VCaP (cell line): ENCODE measurements at regions not wholly inside any gene's neighbourhood (a gene's known extent, or its start where the extent isn't known, plus 50 kb on each side); places are given as distances from the start of the nearest gene placed in this dataset.

ENCODE experiments used
- H3K27ac ChIP-seq: fragments of 450-650 bp; 2 replicates; pipeline ENCODE4 v1.5.1; 2017
- TF ChIP-seq, protein P1 (sequence below): fragments of 450-650 bp; conservative IDR thresholded peaks from 2 replicates; pipeline ENCODE4 v1.5.1; 2017; ENCODE audit warnings: mild to moderate bottlenecking, moderate library complexity

DNA sequence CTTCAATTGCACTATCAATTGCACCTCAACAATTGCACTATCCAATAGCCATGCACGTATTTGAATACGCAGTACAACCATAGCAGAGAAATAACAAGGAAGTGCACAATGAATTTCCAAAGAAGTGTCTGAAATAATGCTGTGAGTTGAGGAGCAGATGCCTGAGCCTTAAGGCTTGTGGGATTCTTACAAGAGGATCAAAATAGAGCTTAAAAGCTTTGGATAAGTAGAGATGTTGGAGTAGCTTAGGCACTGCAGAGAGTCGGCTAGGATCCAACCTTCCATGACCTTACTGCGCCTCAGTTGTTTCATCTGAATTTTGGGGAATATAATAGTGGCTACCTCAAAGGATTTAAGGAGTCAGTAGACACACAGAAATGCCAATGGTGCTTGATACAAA lies 196.1 kb upstream of the FLRT2 start:
- no peak overlapping the region for H3K27ac ChIP-seq
- TF ChIP-seq, protein P1, sequence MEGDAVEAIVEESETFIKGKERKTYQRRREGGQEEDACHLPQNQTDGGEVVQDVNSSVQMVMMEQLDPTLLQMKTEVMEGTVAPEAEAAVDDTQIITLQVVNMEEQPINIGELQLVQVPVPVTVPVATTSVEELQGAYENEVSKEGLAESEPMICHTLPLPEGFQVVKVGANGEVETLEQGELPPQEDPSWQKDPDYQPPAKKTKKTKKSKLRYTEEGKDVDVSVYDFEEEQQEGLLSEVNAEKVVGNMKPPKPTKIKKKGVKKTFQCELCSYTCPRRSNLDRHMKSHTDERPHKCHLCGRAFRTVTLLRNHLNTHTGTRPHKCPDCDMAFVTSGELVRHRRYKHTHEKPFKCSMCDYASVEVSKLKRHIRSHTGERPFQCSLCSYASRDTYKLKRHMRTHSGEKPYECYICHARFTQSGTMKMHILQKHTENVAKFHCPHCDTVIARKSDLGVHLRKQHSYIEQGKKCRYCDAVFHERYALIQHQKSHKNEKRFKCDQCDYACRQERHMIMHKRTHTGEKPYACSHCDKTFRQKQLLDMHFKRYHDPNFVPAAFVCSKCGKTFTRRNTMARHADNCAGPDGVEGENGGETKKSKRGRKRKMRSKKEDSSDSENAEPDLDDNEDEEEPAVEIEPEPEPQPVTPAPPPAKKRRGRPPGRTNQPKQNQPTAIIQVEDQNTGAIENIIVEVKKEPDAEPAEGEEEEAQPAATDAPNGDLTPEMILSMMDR: no peak

- H3K27ac ChIP-seq: no peak overlapping the region
- TF ChIP-seq, protein P1: no peak
Observed at GRCh38 chr14:85334316-85334715, 195.6 kb upstream of the FLRT2 start.

DNA sequence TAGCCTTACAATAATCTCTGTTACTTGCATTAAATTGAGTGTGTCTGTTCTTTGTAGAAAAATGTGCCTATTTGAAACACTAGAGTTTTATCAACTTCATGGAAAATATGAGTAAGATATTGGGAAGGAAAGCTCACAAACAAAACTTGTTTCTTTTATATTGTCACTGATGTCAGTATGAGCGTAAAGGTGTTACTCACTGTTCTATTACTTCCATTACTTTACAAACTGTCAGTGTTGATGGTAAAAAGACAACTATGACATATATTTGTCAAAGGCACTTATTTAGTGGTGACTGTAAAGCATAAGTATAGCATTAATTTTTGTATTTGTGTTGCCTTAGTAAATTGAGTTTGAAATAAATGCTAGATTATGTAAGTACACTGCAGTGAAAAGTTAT lies 193.7 kb upstream of the FLRT2 start:
- no peak overlapping the region for H3K27ac ChIP-seq
- TF ChIP-seq, protein P1: no peak

DNA sequence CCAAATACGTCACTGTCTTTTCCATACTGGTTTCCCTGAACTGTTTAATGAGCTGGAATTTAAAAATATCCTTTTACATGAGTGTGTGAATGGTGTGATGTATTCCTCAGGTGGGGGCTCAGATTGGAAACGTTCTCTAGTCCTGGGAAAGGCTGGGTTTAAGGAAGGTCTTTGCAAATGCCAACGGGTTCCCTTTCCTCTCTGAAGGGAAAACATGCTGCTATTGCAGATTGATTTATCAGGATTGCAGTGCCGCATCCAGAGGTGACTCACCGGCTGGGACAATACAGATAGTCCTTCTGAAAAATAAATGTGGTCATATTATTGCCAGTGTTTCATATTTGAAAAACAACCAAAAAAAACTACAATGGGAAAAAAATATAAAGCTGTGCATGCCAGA lies 193.1 kb upstream of the FLRT2 start:
- TF ChIP-seq, protein P1: no peak
- no peak overlapping the region for H3K27ac ChIP-seq

DNA sequence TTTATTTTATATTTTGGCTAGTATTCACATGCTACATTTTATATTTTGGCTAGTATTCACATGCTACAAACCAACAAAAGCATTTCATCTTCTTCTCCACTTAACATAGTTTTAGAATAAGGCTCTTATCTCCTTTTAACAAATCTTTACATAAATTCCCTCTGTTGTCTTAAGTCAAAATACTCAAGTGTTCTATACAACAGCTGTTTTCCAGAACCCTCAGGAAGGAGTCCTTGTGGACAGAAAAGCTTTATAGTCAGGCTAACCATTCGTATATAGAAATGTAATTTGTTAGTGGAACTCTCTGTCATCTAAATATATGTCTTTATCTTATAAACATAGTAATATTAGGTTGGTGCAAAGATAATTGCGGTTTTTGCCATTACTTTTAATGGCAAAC lies 191.0 kb upstream of the FLRT2 start:
- H3K27ac ChIP-seq: no peak overlapping the region
- TF ChIP-seq, protein P1: no peak

GRCh38 chr14:85342858-85343607 lies 186.9 kb upstream of the FLRT2 start:
- TF ChIP-seq, protein P1: no peak
- H3K27ac ChIP-seq: no peak overlapping the region

DNA sequence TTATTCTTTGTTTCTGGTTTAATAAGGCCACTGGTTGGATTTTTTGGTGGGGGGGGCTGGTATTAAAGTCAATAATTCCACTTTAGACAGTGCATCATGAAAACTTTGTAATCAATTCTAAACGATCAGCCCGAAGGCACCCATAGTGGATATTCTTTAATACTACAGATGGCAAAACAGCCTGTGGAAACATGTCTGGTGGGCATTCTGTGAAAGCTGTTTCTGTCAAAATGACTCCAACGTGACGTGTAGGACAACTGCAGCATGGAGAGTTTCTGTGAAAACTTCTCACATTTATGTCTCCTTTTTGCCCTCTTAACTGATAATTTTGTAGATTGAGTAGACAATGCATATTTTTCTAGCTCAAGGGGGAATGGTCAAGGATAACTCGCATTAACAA lies 185.8 kb upstream of the FLRT2 start:
- TF ChIP-seq, protein P1: no peak
- no peak overlapping the region for H3K27ac ChIP-seq
